Brain microvascular endothelial cell (primary cell): ENCODE measurements at regions not wholly inside any gene's neighbourhood (a gene's known extent, or its start where the extent isn't known, plus 50 kb on each side); places are given as distances from the start of the nearest gene placed in this dataset.
"Not testable (repeated sequence)": the region's sequence is repeated elsewhere in the genome, so short reads cannot be mapped to it uniquely, and the experiment has no call there.

Experiments used
- DNase-seq: peaks from one replicate; pipeline ENCODE4 v3.0.0-alpha.2; 2020
- H3K27ac ChIP-seq: fragments of 250-450 bp; sonication (Bioruptor Pico); 2 replicates; pipeline ENCODE4 v1.5.1; 2020; ENCODE audit warnings: mild to moderate bottlenecking, moderate library complexity
- H3K27me3 ChIP-seq: fragments of 250-450 bp; sonication (Bioruptor Pico); replicated peaks from 2 replicates; pipeline ENCODE4 v1.5.1; 2020; ENCODE audit warnings: mild to moderate bottlenecking
- H3K36me3 ChIP-seq: fragments of 250-450 bp; sonication (Bioruptor Pico); replicated peaks from 2 replicates; pipeline ENCODE4 v1.5.1; 2020; ENCODE audit warnings: mild to moderate bottlenecking
- H3K4me3 ChIP-seq: 2 replicates; pipeline ENCODE4 v1.5.1; 2011; ENCODE audit warnings: low read depth, mild to moderate bottlenecking, control low read depth, low read length, moderate library complexity
- in situ Hi-C: cut with HindIII; loops from 2 replicates; pipeline ENCODE4 v1.10.0; 2017; ENCODE audit warnings: low sequenced_read_pairs, low pct_ligation_motif_present

- H3K4me3 ChIP-seq, in situ Hi-C loops, H3K27me3 ChIP-seq, DNase-seq, H3K36me3 ChIP-seq, H3K27ac ChIP-seq: not testable (repeated sequence)
Measured at GRCh38 chr9:42341860-42342259, 158.4 kb downstream of the SPATA31A6 start.

- DNase-seq, H3K36me3 ChIP-seq, H3K27me3 ChIP-seq, H3K4me3 ChIP-seq, H3K27ac ChIP-seq, in situ Hi-C loops: not testable (repeated sequence)
Measured at GRCh38 chr9:42342297-42342696, 158.8 kb downstream of the SPATA31A6 start.

GRCh38 chr9:42344508-42344907, 161.0 kb downstream of the SPATA31A6 start:
- in situ Hi-C loops, DNase-seq, H3K36me3 ChIP-seq, H3K27ac ChIP-seq, H3K4me3 ChIP-seq, H3K27me3 ChIP-seq: not testable (repeated sequence)

GRCh38 chr9:42346916-42347315, 163.5 kb downstream of the SPATA31A6 start:
- H3K36me3 ChIP-seq, DNase-seq, H3K27me3 ChIP-seq, H3K4me3 ChIP-seq, in situ Hi-C loops, H3K27ac ChIP-seq: not testable (repeated sequence)

- DNase-seq, H3K27ac ChIP-seq, in situ Hi-C loops, H3K36me3 ChIP-seq, H3K27me3 ChIP-seq, H3K4me3 ChIP-seq: not testable (repeated sequence)
Measured at GRCh38 chr9:42349181-42349580, 165.7 kb downstream of the SPATA31A6 start.

GRCh38 chr9:42350412-42350811, 167.0 kb downstream of the SPATA31A6 start:
- H3K27me3 ChIP-seq, DNase-seq, H3K27ac ChIP-seq, H3K4me3 ChIP-seq, H3K36me3 ChIP-seq, in situ Hi-C loops: not testable (repeated sequence)

- H3K27me3 ChIP-seq, H3K36me3 ChIP-seq, H3K27ac ChIP-seq, in situ Hi-C loops, DNase-seq: not testable (repeated sequence)
- H3K4me3 ChIP-seq: peak overlapping the region; percentile 38
Measured at GRCh38 chr9:42357604-42358373, 174.3 kb downstream of the SPATA31A6 start.

GRCh38 chr9:42358626-42359247, 175.3 kb downstream of the SPATA31A6 start:
- H3K4me3 ChIP-seq, H3K36me3 ChIP-seq, H3K27me3 ChIP-seq, H3K27ac ChIP-seq, in situ Hi-C loops, DNase-seq: not testable (repeated sequence)

- H3K4me3 ChIP-seq, H3K36me3 ChIP-seq, H3K27me3 ChIP-seq, in situ Hi-C loops, DNase-seq, H3K27ac ChIP-seq: not testable (repeated sequence)
Measured at GRCh38 chr9:42364410-42365243, 181.2 kb downstream of the SPATA31A6 start.

GRCh38 chr9:42365244-42365945, 181.9 kb downstream of the SPATA31A6 start:
- H3K4me3 ChIP-seq, H3K27me3 ChIP-seq, H3K27ac ChIP-seq, H3K36me3 ChIP-seq, in situ Hi-C loops: not testable (repeated sequence)
- DNase-seq: peak; percentile 81

- in situ Hi-C loops, H3K36me3 ChIP-seq, DNase-seq, H3K4me3 ChIP-seq, H3K27ac ChIP-seq, H3K27me3 ChIP-seq: not testable (repeated sequence)
Measured at GRCh38 chr9:42368279-42368881, 184.9 kb downstream of the SPATA31A6 start.

GRCh38 chr9:42370172-42370571, 186.7 kb downstream of the SPATA31A6 start:
- in situ Hi-C loops, DNase-seq, H3K36me3 ChIP-seq, H3K4me3 ChIP-seq, H3K27me3 ChIP-seq, H3K27ac ChIP-seq: not testable (repeated sequence)

GRCh38 chr9:42371417-42371816, 188.0 kb downstream of the SPATA31A6 start:
- H3K27ac ChIP-seq, H3K27me3 ChIP-seq, in situ Hi-C loops, H3K4me3 ChIP-seq, DNase-seq, H3K36me3 ChIP-seq: not testable (repeated sequence)
